Liver (tissue), 8 donors: ENCODE measurements at regions not wholly inside any gene's neighbourhood (a gene's known extent, or its start where the extent isn't known, plus 50 kb on each side); places are given as distances from the start of the nearest gene placed in this dataset.

Experiments used
- DNase-seq: peaks from one replicate; pipeline ENCODE4 v3.0.0-alpha.2; 2017; ENCODE audit warnings: low spot score
- H3K27ac ChIP-seq, 2 donors: one replicate each; pipeline ENCODE4 v1.7.0; 2013; ENCODE audit warnings: inconsistent platforms in 2 of 2, low read length in 2 of 2, control low read depth in 1 of 2, low read depth in 1 of 2, mild to moderate bottlenecking in 1 of 2
- H3K27me3 ChIP-seq, 4 donors: one replicate each; pipeline versions ENCODE4 v1.6.1 to v1.7.0; 2013; ENCODE audit warnings: low read length in 3 of 4, inconsistent platforms in 1 of 4, mild to moderate bottlenecking in 1 of 4, moderate library complexity in 1 of 4; ENCODE audit not compliant: control insufficient read depth in 4 of 4, insufficient read depth in 4 of 4
- H3K36me3 ChIP-seq, 4 donors: one replicate each; pipeline versions ENCODE4 v1.6.1 to v1.7.0; 2013; ENCODE audit warnings: low read length in 3 of 4, mild to moderate bottlenecking in 3 of 4, low read depth in 1 of 4, moderate library complexity in 1 of 4; ENCODE audit not compliant: control insufficient read depth in 4 of 4, insufficient read depth in 3 of 4
- H3K4me1 ChIP-seq, 4 donors: one replicate each; pipeline versions ENCODE4 v1.6.1 to v1.7.0; 2013; ENCODE audit warnings: low read length in 3 of 4, mild to moderate bottlenecking in 3 of 4, moderate library complexity in 1 of 4; ENCODE audit not compliant: control insufficient read depth in 4 of 4, insufficient read depth in 4 of 4
- H3K4me3 ChIP-seq, 3 donors: one replicate each; pipeline versions ENCODE4 v1.6.1 to v1.7.0; 2013; ENCODE audit warnings: low read length in 3 of 3, control low read depth in 1 of 3, low read depth in 1 of 3, mild to moderate bottlenecking in 1 of 3
- H3K9ac ChIP-seq, 2 donors: one replicate each; pipeline ENCODE4 v1.7.0; 2013; ENCODE audit warnings: low read length in 2 of 2, mild to moderate bottlenecking in 2 of 2, moderate library complexity in 2 of 2, control low read depth in 1 of 2, low read depth in 1 of 2
- H3K9me3 ChIP-seq, 4 donors: one replicate each; pipeline versions ENCODE4 v1.6.1 to v1.7.0; 2013; ENCODE audit warnings: low read length in 3 of 4; ENCODE audit not compliant: control insufficient read depth in 4 of 4
- ATF3 ChIP-seq: IDR thresholded peaks from 2 replicates; pipeline ENCODE4 v1.6.1; 2016; ENCODE audit warnings: antibody characterized with exemption
- CTCF ChIP-seq: fragments of 150-350 bp; IDR thresholded peaks from 2 replicates; pipeline ENCODE4 v1.5.1; 2017; ENCODE audit warnings: improper control_type of control experiment, low read depth, low read length; ENCODE audit not compliant: missing input control
- EGR1 ChIP-seq, 2 donors: IDR thresholded peaks; 2 replicates each; pipeline ENCODE4 v1.6.1; 2016 to 2018; ENCODE audit warnings: antibody characterized with exemption in 2 of 2, low read depth in 2 of 2
- FOXA1 ChIP-seq: IDR thresholded peaks from 2 replicates; pipeline ENCODE4 v1.6.1; 2016; ENCODE audit warnings: antibody characterized with exemption
- FOXA2 ChIP-seq: IDR thresholded peaks from 2 replicates; pipeline ENCODE4 v1.6.1; 2016; ENCODE audit warnings: antibody characterized with exemption
- GABPA ChIP-seq, 2 donors: IDR thresholded peaks in 1 of 2; conservative IDR thresholded peaks in 1 of 2; 2 replicates each; pipeline ENCODE4 v1.6.1; 2016; ENCODE audit warnings: antibody characterized with exemption in 2 of 2, mild to moderate bottlenecking in 1 of 2, moderate library complexity in 1 of 2
- HNF4A ChIP-seq, 2 donors: conservative IDR thresholded peaks; 2 replicates each; pipeline ENCODE4 v1.6.1; 2016; ENCODE audit warnings: antibody characterized with exemption in 2 of 2, mild to moderate bottlenecking in 2 of 2
- HNF4G ChIP-seq: IDR thresholded peaks from 2 replicates; pipeline ENCODE4 v1.6.1; 2016; ENCODE audit warnings: antibody characterized with exemption
- JUND ChIP-seq, 2 donors: IDR thresholded peaks; 2 replicates each; pipeline ENCODE4 v1.6.1; 2016; ENCODE audit warnings: antibody characterized with exemption in 2 of 2
- MAX ChIP-seq: IDR thresholded peaks from 2 replicates; pipeline ENCODE4 v1.6.1; 2016; ENCODE audit warnings: antibody characterized with exemption
- NR2F2 ChIP-seq: IDR thresholded peaks from 2 replicates; pipeline ENCODE4 v1.6.1; 2016; ENCODE audit warnings: antibody characterized with exemption
- RAD21 ChIP-seq, 2 donors: IDR thresholded peaks; 2 replicates each; pipeline ENCODE4 v1.6.1; 2016; ENCODE audit warnings: antibody characterized with exemption in 2 of 2, mild to moderate bottlenecking in 2 of 2
- REST ChIP-seq: IDR thresholded peaks from 2 replicates; pipeline ENCODE4 v1.6.1; 2016; ENCODE audit warnings: antibody characterized with exemption, mild to moderate bottlenecking
- RXRA ChIP-seq, 2 donors: IDR thresholded peaks; 2 replicates each; pipeline ENCODE4 v1.6.1; 2017 to 2018; ENCODE audit warnings: antibody characterized with exemption in 2 of 2, mild to moderate bottlenecking in 1 of 2
- SP1 ChIP-seq: IDR thresholded peaks from 2 replicates; pipeline ENCODE4 v1.6.1; 2018; ENCODE audit warnings: antibody characterized with exemption, mild to moderate bottlenecking
- TAF1 ChIP-seq: conservative IDR thresholded peaks from 2 replicates; pipeline ENCODE4 v1.6.1; 2016; ENCODE audit warnings: antibody characterized with exemption, mild to moderate bottlenecking
- YY1 ChIP-seq: IDR thresholded peaks from 2 replicates; pipeline ENCODE4 v1.6.1; 2016; ENCODE audit warnings: antibody characterized with exemption, mild to moderate bottlenecking
- ZBTB33 ChIP-seq: IDR thresholded peaks from 2 replicates; pipeline ENCODE4 v1.6.1; 2016; ENCODE audit warnings: antibody characterized with exemption
- WGBS: extraction: QIAGEN DNeasy Blood & Tissue Kit; methylation state at CpG from one replicate; pipeline ENCODE4 v1.1.7; 2013; 5-methylcytosine and 5-hydroxymethylcytosine counted together
- donor health status: healthy.
- donor health status: healthy.
- donor health status: healthy.
- donor health status: healthy.
- donor health status: healthy.

GRCh38 chr4:30341731-30342130, 378.4 kb upstream of the PCDH7 start:
- Histone ChIP-seq H3K9ac (no peak overlapping the region), H3K36me3 (no peaks in the 10 kb centered on the region), H3K27me3 (no peaks in the 10 kb centered on the region), H3K4me1 (no peaks in the 10 kb centered on the region), H3K4me3 (no peak overlapping the region), H3K27ac (no peak overlapping the region), H3K9me3 (no peaks in the 10 kb centered on the region)
- DNase-seq = no peak
- 47% methylated on average over 1 of the region's 1 CpG for WGBS
- TF ChIP-seq HNF4G (no peak), ZBTB33 (no peak), MAX (no peak), JUND (IDR thresholded peaks at IDR 0.05) (no peak), CTCF (no peak), FOXA1 (no peak), RXRA (IDR thresholded peaks at IDR 0.05) (no peak), RAD21 (IDR thresholded peaks at IDR 0.05) (no peak), REST (no peak), NR2F2 (no peak), EGR1 (IDR thresholded peaks at IDR 0.05; ENCODE audit: low read depth in 2 of 2) (no peak), SP1 (no peak), TAF1 (no peak), HNF4A (conservative IDR thresholded peaks at IDR 0.05) (no peak), FOXA2 (no peak), GABPA (IDR thresholded peaks at IDR 0.05 in 1 of 2, conservative IDR thresholded peaks at IDR 0.05 in 1 of 2) (no peak), ATF3 (no peak), YY1 (no peak)

GRCh38 chr4:30350288-30350687, 369.9 kb upstream of the PCDH7 start:
- no peaks in the 10 kb centered on the region for H3K36me3 ChIP-seq
- no peak overlapping the region for H3K4me3 ChIP-seq
- 36% methylated on average over 2 of the region's 2 CpGs for WGBS
- no peak for DNase-seq
- no peaks in the 10 kb centered on the region for H3K4me1 ChIP-seq
- no peak overlapping the region for H3K27ac ChIP-seq
- H3K9ac ChIP-seq = no peak overlapping the region
- no peaks in the 10 kb centered on the region for H3K9me3 ChIP-seq
- no peaks in the 10 kb centered on the region for H3K27me3 ChIP-seq
- TF ChIP-seq FOXA1 (no peak), REST (no peak), NR2F2 (no peak), HNF4A (conservative IDR thresholded peaks at IDR 0.05) (no peak), JUND (IDR thresholded peaks at IDR 0.05) (no peak), SP1 (no peak), ZBTB33 (no peak), YY1 (no peak), MAX (no peak), HNF4G (no peak), ATF3 (no peak), RAD21 (IDR thresholded peaks at IDR 0.05) (no peak)
